K562 (cell line): ENCODE measurements at regions not wholly inside any gene's neighbourhood (a gene's known extent, or its start where the extent isn't known, plus 50 kb on each side); places are given as distances from the start of the nearest gene placed in this dataset.

ENCODE experiments used
- ARNT ChIP-seq, 2 experiments: fragments of 450-650 bp; IDR thresholded peaks; 2 replicates each; pipeline ENCODE4 v1.6.1; 2016; ENCODE audit warnings: mild to moderate bottlenecking in 1 of 2
- ASH1L ChIP-seq: fragments of 450-650 bp; IDR thresholded peaks from 2 replicates; pipeline ENCODE4 v1.6.1; 2018; ENCODE audit warnings: borderline replicate concordance, mild to moderate bottlenecking, low read depth; ENCODE audit not compliant: partially characterized antibody
- BDP1 ChIP-seq: IDR thresholded peaks from 3 replicates; pipeline ENCODE4 v1.6.1; 2011; ENCODE audit not compliant: insufficient read length, insufficient read depth
- CXXC5 ChIP-seq: fragments of 250-450 bp; sonication (Bioruptor Pico); IDR thresholded peaks from 2 replicates; pipeline ENCODE4 v1.8.0; 2022; ENCODE audit warnings: inconsistent platforms, mild to moderate bottlenecking, moderate library complexity
- DACH1 ChIP-seq: fragments of 450-650 bp; IDR thresholded peaks from 2 replicates; pipeline ENCODE4 v1.6.1; 2018; ENCODE audit not compliant: partially characterized antibody
- DIDO1 ChIP-seq: fragments of 450-650 bp; IDR thresholded peaks from 2 replicates; pipeline ENCODE4 v1.6.1; 2016; ENCODE audit warnings: low read depth, missing biosample characterization, missing genetic modification characterization
- NCOR1 ChIP-seq: fragments of 450-650 bp; IDR thresholded peaks from 2 replicates; pipeline ENCODE4 v1.6.1; 2016; ENCODE audit warnings: mild to moderate bottlenecking, moderate library complexity
- PTTG1 ChIP-seq: fragments of 450-650 bp; IDR thresholded peaks from 2 replicates; pipeline ENCODE4 v1.6.1; 2016; ENCODE audit warnings: low read depth, mild to moderate bottlenecking, missing genetic modification characterization, missing compliant biosample characterization
- RBM14 ChIP-seq: fragments of 200-400 bp; formaldehyde crosslinking; IDR thresholded peaks from 2 replicates; pipeline ENCODE4 v1.6.1; 2018; ENCODE audit warnings: low read depth, mild to moderate bottlenecking, low read length, moderate library complexity, borderline replicate concordance; ENCODE audit not compliant: insufficient read depth
- TCFL5 ChIP-seq: fragments of 250-450 bp; sonication (Bioruptor Pico); conservative IDR thresholded peaks from 2 replicates; pipeline ENCODE4 v1.6.1; 2021; ENCODE audit warnings: mild to moderate bottlenecking, moderate library complexity, matching md5 sums
- ZNF583 ChIP-seq: fragments of 250-450 bp; sonication (Bioruptor Pico); IDR thresholded peaks from 2 replicates; pipeline ENCODE4 v1.4.0; 2020
- TF ChIP-seq, protein P1 (sequence below): fragments of 250-450 bp; sonication (Bioruptor Pico); IDR thresholded peaks from 2 replicates; pipeline ENCODE4 v1.5.0; 2021; ENCODE audit warnings: mild to moderate bottlenecking, moderate library complexity
- TF ChIP-seq, protein P2 (sequence below): fragments of 450-650 bp; formaldehyde crosslinking; IDR thresholded peaks from 2 replicates; pipeline ENCODE4 v1.4.0; 2022; ENCODE audit warnings: missing genetic modification characterization
- TF ChIP-seq, protein P3 (sequence below): fragments of 150-350 bp; conservative IDR thresholded peaks from 2 replicates; pipeline ENCODE4 v1.6.1; 2014; ENCODE audit warnings: low read length
- TF ChIP-seq, protein P4 (sequence below): fragments of 250-450 bp; sonication (Bioruptor Pico); IDR thresholded peaks from 2 replicates; pipeline ENCODE4 v1.4.0; 2020
- TF ChIP-seq, protein P5 (sequence below), 2 experiments: IDR thresholded peaks in 1 of 2; conservative IDR thresholded peaks in 1 of 2; 2 replicates each; pipeline ENCODE4 v1.6.1; 2016; ENCODE audit warnings: low read depth in 2 of 2, mild to moderate bottlenecking in 1 of 2, missing compliant biosample characterization in 1 of 2, missing genetic modification characterization in 1 of 2, moderate library complexity in 1 of 2

DNA sequence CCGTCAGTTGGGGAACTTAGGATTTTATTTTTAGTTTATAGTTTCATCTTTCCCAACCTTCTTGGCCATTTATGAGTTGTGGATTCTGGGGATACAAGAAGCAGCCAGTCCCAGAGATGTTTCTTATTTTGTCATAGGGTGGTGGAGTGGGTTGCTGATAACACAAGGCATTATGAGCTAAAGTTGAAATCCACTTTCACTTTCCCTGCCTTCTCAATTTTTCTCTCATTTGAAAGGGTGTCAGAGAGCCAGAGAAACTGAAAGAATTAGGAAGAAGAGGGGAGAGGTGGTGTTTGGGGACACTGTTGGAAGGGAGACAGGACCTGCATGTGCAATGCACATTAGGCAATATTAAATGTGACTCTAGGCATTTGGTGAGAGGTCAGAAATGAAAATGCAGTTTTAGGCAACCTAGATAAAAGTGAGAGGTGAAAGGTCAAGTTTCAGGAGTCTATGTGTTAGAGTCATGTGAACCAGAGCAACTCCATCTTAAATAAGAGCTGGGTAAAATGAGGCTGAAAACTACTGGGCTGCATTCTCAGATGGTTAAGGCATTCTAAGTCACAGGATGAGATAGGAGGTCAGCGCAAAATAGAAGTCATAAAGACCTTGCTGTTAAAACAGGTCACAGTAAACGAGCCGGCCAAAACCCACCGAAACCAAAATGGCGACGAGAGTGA, 71.1 kb upstream of the F3 start (continued):
- TF ChIP-seq, protein P1, sequence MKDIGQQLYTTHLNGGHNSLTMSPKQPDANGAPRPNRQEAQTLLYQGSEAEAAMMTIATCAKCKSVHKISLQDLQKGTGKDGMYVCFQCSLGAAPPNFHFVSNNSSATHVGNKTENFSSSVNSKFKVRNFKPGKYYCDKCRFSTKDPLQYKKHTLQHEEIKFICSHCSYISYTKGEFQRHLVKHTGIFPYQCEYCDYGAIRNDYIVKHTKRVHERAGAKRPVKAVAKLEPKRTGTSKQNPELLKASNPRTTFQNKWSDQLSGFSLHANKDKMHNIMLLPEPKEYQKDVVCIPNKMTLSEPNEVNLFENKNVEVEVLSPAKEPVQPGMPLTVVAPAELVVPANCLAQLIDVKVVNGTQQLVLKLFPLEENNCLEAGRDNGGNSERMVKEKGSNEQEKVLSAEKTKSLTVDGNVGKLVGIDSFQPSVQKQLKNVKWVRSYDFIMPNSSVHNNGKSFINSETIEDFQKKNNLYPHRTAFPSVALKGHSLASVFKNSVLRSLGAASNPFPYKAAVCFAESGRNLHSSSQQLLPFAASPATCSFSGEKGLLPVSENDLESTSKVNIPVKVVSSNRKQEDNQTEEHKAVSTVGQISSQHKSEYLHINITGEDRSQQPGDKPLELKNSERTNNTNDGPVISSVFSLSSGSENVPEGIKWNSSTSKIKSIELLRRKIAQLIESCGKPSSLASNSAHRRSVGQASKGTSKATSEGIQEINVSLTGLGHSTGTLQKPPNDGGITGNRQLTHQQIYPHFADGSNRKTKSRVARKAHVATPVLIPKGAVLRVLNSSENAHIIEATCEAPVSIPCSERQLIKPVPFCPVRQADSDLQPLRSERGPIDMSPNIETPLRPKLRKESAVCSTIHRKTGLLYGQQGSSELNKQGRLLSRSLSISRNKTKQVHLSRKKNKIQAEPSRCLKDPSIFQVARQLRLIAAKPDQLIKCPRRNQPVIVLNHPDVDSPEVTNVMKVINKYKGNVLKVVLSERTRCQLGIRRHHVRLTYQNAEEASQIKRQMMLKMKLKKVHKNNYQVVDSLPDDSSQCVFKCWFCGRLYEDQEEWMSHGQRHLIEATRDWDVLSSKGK (CRISPR knock-in tag): no peak
- no peak for TF ChIP-seq BDP1
- TF ChIP-seq, protein P2, sequence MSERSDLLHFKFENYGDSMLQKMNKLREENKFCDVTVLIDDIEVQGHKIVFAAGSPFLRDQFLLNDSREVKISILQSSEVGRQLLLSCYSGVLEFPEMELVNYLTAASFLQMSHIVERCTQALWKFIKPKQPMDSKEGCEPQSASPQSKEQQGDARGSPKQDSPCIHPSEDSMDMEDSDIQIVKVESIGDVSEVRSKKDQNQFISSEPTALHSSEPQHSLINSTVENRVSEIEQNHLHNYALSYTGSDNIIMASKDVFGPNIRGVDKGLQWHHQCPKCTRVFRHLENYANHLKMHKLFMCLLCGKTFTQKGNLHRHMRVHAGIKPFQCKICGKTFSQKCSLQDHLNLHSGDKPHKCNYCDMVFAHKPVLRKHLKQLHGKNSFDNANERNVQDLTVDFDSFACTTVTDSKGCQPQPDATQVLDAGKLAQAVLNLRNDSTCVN (CRISPR knock-in tag): no peak
- 0 out of 2 replicates have a peak, but pooled peaks have one; percentile 24 for TF ChIP-seq DIDO1 (tag)
- peak; percentile 78; the same call in 1 of the 2 replicates for TF ChIP-seq ZNF583 (CRISPR knock-in tag)
- peak; percentile 94 for TF ChIP-seq PTTG1 (tag)
- TF ChIP-seq CXXC5 (CRISPR knock-in tag): 0 out of 2 replicates have a peak, but pooled peaks have one; percentile 23
- no peak for TF ChIP-seq ASH1L
- TF ChIP-seq DACH1: no peak
- peak; percentile 42; the same call in 1 of the 2 replicates for TF ChIP-seq TCFL5 (CRISPR knock-in tag)
- TF ChIP-seq ARNT (IDR thresholded peaks at IDR 0.05): no peak
- TF ChIP-seq, protein P3, sequence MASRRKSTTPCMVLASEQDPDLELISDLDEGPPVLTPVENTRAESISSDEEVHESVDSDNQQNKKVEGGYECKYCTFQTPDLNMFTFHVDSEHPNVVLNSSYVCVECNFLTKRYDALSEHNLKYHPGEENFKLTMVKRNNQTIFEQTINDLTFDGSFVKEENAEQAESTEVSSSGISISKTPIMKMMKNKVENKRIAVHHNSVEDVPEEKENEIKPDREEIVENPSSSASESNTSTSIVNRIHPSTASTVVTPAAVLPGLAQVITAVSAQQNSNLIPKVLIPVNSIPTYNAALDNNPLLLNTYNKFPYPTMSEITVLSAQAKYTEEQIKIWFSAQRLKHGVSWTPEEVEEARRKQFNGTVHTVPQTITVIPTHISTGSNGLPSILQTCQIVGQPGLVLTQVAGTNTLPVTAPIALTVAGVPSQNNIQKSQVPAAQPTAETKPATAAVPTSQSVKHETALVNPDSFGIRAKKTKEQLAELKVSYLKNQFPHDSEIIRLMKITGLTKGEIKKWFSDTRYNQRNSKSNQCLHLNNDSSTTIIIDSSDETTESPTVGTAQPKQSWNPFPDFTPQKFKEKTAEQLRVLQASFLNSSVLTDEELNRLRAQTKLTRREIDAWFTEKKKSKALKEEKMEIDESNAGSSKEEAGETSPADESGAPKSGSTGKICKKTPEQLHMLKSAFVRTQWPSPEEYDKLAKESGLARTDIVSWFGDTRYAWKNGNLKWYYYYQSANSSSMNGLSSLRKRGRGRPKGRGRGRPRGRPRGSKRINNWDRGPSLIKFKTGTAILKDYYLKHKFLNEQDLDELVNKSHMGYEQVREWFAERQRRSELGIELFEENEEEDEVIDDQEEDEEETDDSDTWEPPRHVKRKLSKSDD: no peak
- TF ChIP-seq RBM14: no peak
- TF ChIP-seq, protein P4, sequence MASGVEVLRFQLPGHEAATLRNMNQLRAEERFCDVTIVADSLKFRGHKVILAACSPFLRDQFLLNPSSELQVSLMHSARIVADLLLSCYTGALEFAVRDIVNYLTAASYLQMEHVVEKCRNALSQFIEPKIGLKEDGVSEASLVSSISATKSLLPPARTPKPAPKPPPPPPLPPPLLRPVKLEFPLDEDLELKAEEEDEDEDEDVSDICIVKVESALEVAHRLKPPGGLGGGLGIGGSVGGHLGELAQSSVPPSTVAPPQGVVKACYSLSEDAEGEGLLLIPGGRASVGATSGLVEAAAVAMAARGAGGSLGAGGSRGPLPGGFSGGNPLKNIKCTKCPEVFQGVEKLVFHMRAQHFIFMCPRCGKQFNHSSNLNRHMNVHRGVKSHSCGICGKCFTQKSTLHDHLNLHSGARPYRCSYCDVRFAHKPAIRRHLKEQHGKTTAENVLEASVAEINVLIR (CRISPR knock-in tag): 0 out of 2 replicates have a peak, but pooled peaks have one; percentile 18
- no peak for TF ChIP-seq NCOR1
- TF ChIP-seq, protein P5, sequence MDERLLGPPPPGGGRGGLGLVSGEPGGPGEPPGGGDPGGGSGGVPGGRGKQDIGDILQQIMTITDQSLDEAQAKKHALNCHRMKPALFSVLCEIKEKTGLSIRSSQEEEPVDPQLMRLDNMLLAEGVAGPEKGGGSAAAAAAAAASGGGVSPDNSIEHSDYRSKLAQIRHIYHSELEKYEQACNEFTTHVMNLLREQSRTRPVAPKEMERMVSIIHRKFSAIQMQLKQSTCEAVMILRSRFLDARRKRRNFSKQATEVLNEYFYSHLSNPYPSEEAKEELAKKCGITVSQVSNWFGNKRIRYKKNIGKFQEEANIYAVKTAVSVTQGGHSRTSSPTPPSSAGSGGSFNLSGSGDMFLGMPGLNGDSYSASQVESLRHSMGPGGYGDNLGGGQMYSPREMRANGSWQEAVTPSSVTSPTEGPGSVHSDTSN (CRISPR knock-in tag; IDR thresholded peaks at IDR 0.05; ENCODE audit: low read depth): no peak
- TF ChIP-seq, protein P5 (tag; conservative IDR thresholded peaks at IDR 0.05; ENCODE audit: low read depth): peak; percentile 40
